HG03280 (cell line): ENCODE measurements at regions not wholly inside any gene's neighbourhood (a gene's known extent, or its start where the extent isn't known, plus 50 kb on each side); places are given as distances from the start of the nearest gene placed in this dataset.

Experiments
- ATAC-seq: cut with Tn5 transposase; IDR thresholded peaks from one replicate; pipeline ENCODE4 v1.9.1; 2021; ENCODE audit warnings: mild to moderate bottlenecking, moderate library complexity; ENCODE audit not compliant: unreplicated experiment

GRCh38 chr5:10876006-10876744 is 115.1 kb upstream of the DAP start:
- no peak for ATAC-seq

- no peak for ATAC-seq
These were observed 114.3 kb upstream of the DAP start for GRCh38 chr5:10875201-10875768.

- no peak for ATAC-seq
These were observed 113.5 kb upstream of the DAP start for GRCh38 chr5:10874541-10874940.

GRCh38 chr5:10870791-10871190 is 109.8 kb upstream of the DAP start:
- no peak for ATAC-seq

- ATAC-seq: no peak
These were observed 107.9 kb upstream of the DAP start for GRCh38 chr5:10868956-10869355.

GRCh38 chr5:10867389-10868303 is 106.6 kb upstream of the DAP start:
- no peak for ATAC-seq

GRCh38 chr5:10866913-10867312 is 105.9 kb upstream of the DAP start:
- no peak for ATAC-seq

- ATAC-seq: peak; percentile 85
These were observed 102.8 kb upstream of the DAP start for GRCh38 chr5:10863763-10864383.

- ATAC-seq: no peak
These were observed 101.1 kb upstream of the DAP start for GRCh38 chr5:10862085-10862484.

- ATAC-seq: no peak
These were observed 100.4 kb upstream of the DAP start for GRCh38 chr5:10861423-10861790.

- no peak for ATAC-seq
These were observed 99.8 kb upstream of the DAP start for GRCh38 chr5:10860645-10861422.

GRCh38 chr5:10860196-10860543 is 99.1 kb upstream of the DAP start:
- ATAC-seq: no peak

GRCh38 chr5:10859393-10860195 is 98.6 kb upstream of the DAP start:
- ATAC-seq: no peak

- ATAC-seq: no peak
These were observed 97.9 kb upstream of the DAP start for GRCh38 chr5:10858945-10859344.

GRCh38 chr5:10858307-10858706 is 97.3 kb upstream of the DAP start:
- no peak for ATAC-seq

GRCh38 chr5:10857338-10857733 is 96.3 kb upstream of the DAP start:
- ATAC-seq: no peak

- ATAC-seq: no peak
These were observed 95.8 kb upstream of the DAP start for GRCh38 chr5:10856683-10857337.

GRCh38 chr5:10856071-10856470 is 95.0 kb upstream of the DAP start:
- no peak for ATAC-seq

GRCh38 chr5:10854506-10855277 is 93.7 kb upstream of the DAP start:
- ATAC-seq: no peak
